Spleen (tissue), 11 donors: ENCODE measurements at regions not wholly inside any gene's neighbourhood (a gene's known extent, or its start where the extent isn't known, plus 50 kb on each side); places are given as distances from the start of the nearest gene placed in this dataset.
"Not testable (repeated sequence)": the region's sequence is repeated elsewhere in the genome, so short reads cannot be mapped to it uniquely, and the experiment has no call there.

Experiments used
- DNase-seq: peaks from one replicate; pipeline ENCODE4 v3.0.0-alpha.2; 2020
- H3K27ac ChIP-seq, 8 donors: fragments of 200-600 bp; sonication (generic) in 7 of 8; 1 replicate in 4 of 8; 2 replicates in 4 of 8; pipeline versions ENCODE4 v1.5.0 to v1.8.0; 2016 to 2021; ENCODE audit warnings: inconsistent platforms in 4 of 8, mild to moderate bottlenecking in 4 of 8, moderate library complexity in 1 of 8
- H3K27me3 ChIP-seq, 7 donors: fragments of 200-600 bp; sonication (generic) in 6 of 7; replicated peaks in 1 of 7; 1 replicate in 4 of 7; 2 replicates in 3 of 7; pipeline versions ENCODE4 v1.5.0 to v1.8.0; 2016 to 2021; ENCODE audit warnings: inconsistent platforms in 3 of 7, mild to moderate bottlenecking in 1 of 7
- H3K36me3 ChIP-seq, 6 donors: fragments of 200-600 bp; sonication (generic) in 5 of 6; 1 replicate in 4 of 6; 2 replicates in 2 of 6; pipeline versions ENCODE4 v1.5.0 to v1.8.0; 2016 to 2021; ENCODE audit warnings: inconsistent platforms in 2 of 6
- H3K4me1 ChIP-seq, 6 donors: fragments of 200-600 bp; sonication (generic) in 5 of 6; 1 replicate in 3 of 6; 2 replicates in 3 of 6; pipeline versions ENCODE4 v1.5.0 to v1.8.0; 2016 to 2021; ENCODE audit warnings: inconsistent platforms in 3 of 6
- H3K4me3 ChIP-seq, 8 donors: fragments of 200-600 bp; sonication (generic) in 7 of 8; 1 replicate in 4 of 8; 2 replicates in 4 of 8; pipeline versions ENCODE4 v1.5.0 to v1.8.0; 2016 to 2021; ENCODE audit warnings: inconsistent platforms in 4 of 8, mild to moderate bottlenecking in 4 of 8, moderate library complexity in 2 of 8
- H3K9me3 ChIP-seq, 8 donors: fragments of 200-600 bp; sonication (generic) in 7 of 8; 1 replicate in 4 of 8; 2 replicates in 4 of 8; pipeline versions ENCODE4 v1.5.0 to v1.8.0; 2016 to 2021; ENCODE audit warnings: inconsistent platforms in 4 of 8
- CTCF ChIP-seq, 11 experiments: fragments of 200-600 bp in 7 of 11; fragments of 450-650 bp in 4 of 11; sonication (generic) in 4 of 11; IDR thresholded peaks in 8 of 11; conservative IDR thresholded peaks in 3 of 11; 1 replicate in 7 of 11; 2 replicates in 4 of 11; pipeline versions ENCODE4 v1.4.0 to v1.8.0; 2016 to 2021; ENCODE audit warnings: antibody characterized with exemption in 11 of 11, inconsistent platforms in 4 of 11, mild to moderate bottlenecking in 1 of 11
- POLR2A ChIP-seq, 3 donors: fragments of 450-650 bp; IDR thresholded peaks; one replicate each; pipeline ENCODE4 v1.5.1; 2017; ENCODE audit warnings: antibody characterized with exemption in 3 of 3, mild to moderate bottlenecking in 1 of 3
- POLR2AphosphoS5 ChIP-seq, 3 donors: sonication (generic); formaldehyde crosslinking; IDR thresholded peaks; one replicate each; pipeline ENCODE4 v1.5.1; 2017; ENCODE audit warnings: antibody characterized with exemption in 3 of 3
- WGBS, 5 donors: extraction: QIAGEN DNeasy Blood & Tissue Kit in 3 of 5; methylation state at CpG; one replicate each; pipeline versions ENCODE4 v1.1.5 to v1.1.7; 2013 to 2018; 5-methylcytosine and 5-hydroxymethylcytosine counted together
- intact Hi-C: fragments of 100-400 bp; cut with DNase I; formaldehyde crosslinking; loops from one replicate; pipeline ENCODE4 v1.15.0; 2023; ENCODE audit warnings: low total_unique reads
- donor health status: healthy with polysubstance abuse.
- donor health status: DM: no; HTN: no; CAD: no; lungs with moderate emphysema.
- donor health status: DM: no; HTN: no; CAD: no.
- donor health status: Bipolar disorder and iron deficiency.
- donor health status: healthy.
- donor health status: DM: no; HTN: no; CAD: no.
- donor health status: DM: yes; HTN: yes; CAD: no.

DNA sequence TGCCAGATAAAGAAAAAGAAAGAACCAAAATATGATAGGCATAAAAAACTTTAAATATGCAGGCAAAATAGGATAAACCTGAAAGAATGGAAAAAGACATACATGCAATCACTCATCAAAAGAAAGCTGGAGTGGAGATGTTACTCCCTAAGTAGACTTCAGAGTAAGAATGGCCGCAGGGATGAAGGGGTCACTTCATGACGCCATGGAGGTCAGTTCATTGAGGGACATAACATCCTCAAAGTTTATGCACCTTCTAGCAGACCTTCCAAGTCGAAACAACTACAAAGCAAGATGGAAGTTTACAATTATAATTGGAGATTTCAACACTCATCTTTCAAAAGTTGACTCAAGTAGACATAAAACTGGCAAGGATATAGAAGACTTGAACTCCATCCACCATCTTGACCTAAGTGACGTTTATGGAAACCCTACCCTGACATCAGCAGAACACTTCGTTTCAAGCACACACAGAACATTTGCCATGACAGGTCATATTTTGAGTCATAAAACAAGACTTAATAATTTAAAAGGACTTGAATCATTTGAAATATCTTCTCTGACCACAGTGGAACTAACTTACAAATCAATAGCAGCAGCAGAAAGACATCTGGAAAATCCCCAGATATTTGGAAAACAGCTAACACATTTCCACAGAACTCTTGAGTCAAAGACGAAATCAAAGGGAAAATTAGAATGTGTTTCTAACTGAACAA, 106.0 kb upstream of the LRPAP1 start:
- Histone ChIP-seq H3K27me3 (peaks cover 0 to 12% (median 0%) of the 10 kb centered on the region in 7 donors), H3K4me1 (no peaks in the 10 kb centered on the region), H3K9me3 (no peaks in the 10 kb centered on the region), H3K4me3 (no peak overlapping the region), H3K27ac (peak overlapping the region in 7 of 8 donors; percentile 32 to 86 (median 78)), H3K36me3 (no peaks in the 10 kb centered on the region)
- DNase-seq: peak; percentile 15
- intact Hi-C loops: no loop called here
- peak in 1 of 3 donors; percentile 56 for TF ChIP-seq POLR2AphosphoS5 (IDR thresholded peaks at IDR 0.05)
- TF ChIP-seq CTCF (IDR thresholded peaks at IDR 0.05 in 8 of 11, conservative IDR thresholded peaks at IDR 0.05 in 3 of 11): no peak
- 66 to 77% (median 70%) methylated on average over 6 of the region's 6 CpGs for WGBS, 5 donors

DNA sequence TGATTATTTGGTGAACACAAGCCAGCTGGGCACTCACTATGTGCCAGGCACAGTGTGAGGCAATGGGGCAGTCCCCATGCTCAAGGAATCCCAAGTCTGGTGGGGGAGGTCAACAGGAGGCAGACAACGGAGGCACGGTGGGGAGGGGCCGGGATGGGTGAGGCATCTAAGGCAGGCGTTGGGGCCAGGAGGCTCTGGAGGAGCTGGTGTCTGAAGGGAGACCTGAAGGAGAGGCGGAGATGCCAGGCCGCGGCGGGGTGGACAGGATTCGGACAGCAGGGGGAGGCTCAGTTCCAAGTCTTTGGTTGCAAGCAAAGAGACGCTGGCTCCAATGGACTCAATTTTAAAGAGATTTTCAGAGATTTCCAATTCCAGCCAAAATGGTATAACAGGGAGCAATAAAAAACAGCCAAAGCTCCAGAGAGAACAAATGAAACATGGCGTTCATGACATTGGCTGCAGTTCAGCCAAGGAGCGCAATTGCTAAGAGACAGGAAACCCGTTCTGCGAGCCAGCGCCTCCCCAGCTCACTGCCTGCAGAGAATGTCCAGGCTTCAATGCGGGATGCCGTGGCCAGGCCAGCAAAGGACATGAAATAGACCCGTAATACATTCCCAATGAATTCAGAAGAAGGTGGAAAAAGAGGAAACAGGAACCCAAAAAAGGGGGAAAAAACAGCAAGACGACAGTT, 105.2 kb upstream of the LRPAP1 start:
- WGBS, 5 donors: 72 to 79% (median 75%) methylated on average over 19 of the region's 19 CpGs
- peaks cover 0 to 5% (median 0%) of the 10 kb centered on the region in 7 donors for H3K27me3 ChIP-seq
- H3K4me3 ChIP-seq: no peak overlapping the region
- TF ChIP-seq CTCF (IDR thresholded peaks at IDR 0.05 in 8 of 11, conservative IDR thresholded peaks at IDR 0.05 in 3 of 11): no peak
- TF ChIP-seq POLR2AphosphoS5 (IDR thresholded peaks at IDR 0.05): peak in 1 of 3 donors; percentile 38
- H3K9me3 ChIP-seq: no peaks in the 10 kb centered on the region
- peak overlapping the region; percentile 20 to 86 (median 75) for H3K27ac ChIP-seq
- H3K4me1 ChIP-seq: no peaks in the 10 kb centered on the region
- intact Hi-C loops: no loop called here
- DNase-seq: peak; percentile 56
- no peaks in the 10 kb centered on the region for H3K36me3 ChIP-seq

DNA sequence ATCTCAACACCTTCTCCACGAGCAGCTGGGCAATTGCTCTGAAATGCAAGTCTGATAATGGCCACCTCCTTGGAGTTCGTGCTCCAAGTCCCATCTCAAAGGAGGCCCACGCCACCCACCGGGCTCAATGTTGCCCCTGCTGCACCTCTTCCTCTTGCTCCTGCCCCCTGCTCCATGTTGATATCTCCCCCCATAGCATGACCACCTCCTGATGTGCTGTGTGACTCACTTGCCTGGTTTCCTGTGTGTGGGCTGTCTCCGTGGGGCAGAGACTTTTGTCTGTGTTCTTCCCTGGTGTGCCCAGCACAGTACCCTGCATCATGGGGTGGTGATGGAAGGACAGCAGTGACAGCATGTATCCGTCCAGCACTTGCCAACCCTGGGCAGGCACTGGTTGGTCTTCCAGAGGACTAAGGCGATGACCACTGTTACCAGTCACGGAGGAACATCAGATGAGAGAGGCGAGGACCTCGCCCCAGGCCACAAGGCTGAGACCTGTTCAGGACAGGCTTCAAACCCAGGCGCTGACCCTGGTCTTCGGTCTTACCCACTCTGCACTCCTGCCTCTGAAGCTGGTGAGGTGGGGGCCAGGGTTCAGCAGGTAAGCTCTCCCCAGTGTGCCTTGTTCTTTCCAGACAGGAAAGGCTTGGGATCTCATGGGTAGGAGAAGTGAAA, 104.6 kb upstream of the LRPAP1 start:
- no peaks in the 10 kb centered on the region for H3K9me3 ChIP-seq
- 84 to 89% (median 88%) methylated on average over 10 to 12 of the region's 12 CpGs for WGBS, 5 donors
- H3K36me3 ChIP-seq: no peaks in the 10 kb centered on the region
- TF ChIP-seq CTCF (IDR thresholded peaks at IDR 0.05 in 8 of 11, conservative IDR thresholded peaks at IDR 0.05 in 3 of 11) (no peak), POLR2AphosphoS5 (IDR thresholded peaks at IDR 0.05) (no peak), POLR2A (IDR thresholded peaks at IDR 0.05) (no peak)
- no peak overlapping the region for H3K4me3 ChIP-seq
- H3K4me1 ChIP-seq: no peaks in the 10 kb centered on the region
- peak overlapping the region; percentile 20 to 86 (median 75) for H3K27ac ChIP-seq
- peak; percentile 52 for DNase-seq
- intact Hi-C loops: no loop called here
- H3K27me3 ChIP-seq: peaks cover 0 to 5% (median 0%) of the 10 kb centered on the region in 7 donors

DNA sequence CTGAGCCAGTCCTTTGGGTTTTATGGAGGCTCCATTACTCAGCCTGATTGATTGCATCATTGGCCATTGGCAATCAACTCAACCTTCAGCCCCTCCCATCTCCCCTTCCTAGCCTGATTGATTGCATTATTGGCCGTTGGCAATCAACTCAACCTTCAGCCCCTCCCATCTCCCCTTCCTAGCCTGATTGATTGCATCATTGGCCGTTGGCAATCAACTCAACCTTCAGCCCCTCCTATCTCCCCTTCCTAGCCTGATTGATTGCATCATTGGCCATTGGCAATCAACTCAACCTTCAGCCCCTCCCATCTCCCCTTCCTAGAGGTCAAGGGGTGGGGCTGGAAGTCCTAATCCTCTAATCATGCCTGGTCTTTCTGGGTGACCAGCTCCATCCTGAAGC, 103.8 kb upstream of the LRPAP1 start:
- intact Hi-C loops, H3K4me3 ChIP-seq, DNase-seq, H3K36me3 ChIP-seq, H3K27me3 ChIP-seq, H3K4me1 ChIP-seq, H3K9me3 ChIP-seq: not testable (repeated sequence)
- peak overlapping the region in 5 of 8 donors; percentile 72 to 86 (median 85) for H3K27ac ChIP-seq
- WGBS, 5 donors: 32 to 68% (median 58%) methylated on average over 2 of the region's 2 CpGs
